Neural progenitor cell (in vitro differentiated cells): ENCODE measurements at regions not wholly inside any gene's neighbourhood (a gene's known extent, or its start where the extent isn't known, plus 50 kb on each side); places are given as distances from the start of the nearest gene placed in this dataset.

Experiments
- DNase-seq: peaks from one replicate; pipeline ENCODE4 v3.0.0-alpha.2; 2016; ENCODE audit warnings: low spot score
- H2AFZ ChIP-seq: fragments of 200-600 bp; sonication (generic); replicated peaks from 2 replicates; pipeline ENCODE4 v1.6.1; 2016; ENCODE audit warnings: antibody characterized with exemption
- H3F3A ChIP-seq: fragments of 200-600 bp; sonication (generic); 2 replicates; pipeline ENCODE4 v1.6.1; 2016; ENCODE audit warnings: antibody characterized with exemption, low read depth
- H3K27ac ChIP-seq: fragments of 200-600 bp; sonication (generic); 2 replicates; pipeline ENCODE4 v1.5.1; 2016; ENCODE audit warnings: mild to moderate bottlenecking
- H3K27me3 ChIP-seq: fragments of 200-600 bp; sonication (generic); 2 replicates; pipeline ENCODE4 v1.6.1; 2016; ENCODE audit warnings: mild to moderate bottlenecking, moderate library complexity
- H3K36me3 ChIP-seq: fragments of 200-600 bp; sonication (generic); 2 replicates; pipeline ENCODE4 v1.5.1; 2016
- H3K4me1 ChIP-seq: fragments of 200-600 bp; sonication (generic); 2 replicates; pipeline ENCODE4 v1.6.1; 2016; ENCODE audit warnings: mixed run types
- H3K4me2 ChIP-seq: fragments of 200-600 bp; sonication (generic); 2 replicates; pipeline ENCODE4 v1.6.1; 2016
- H3K4me3 ChIP-seq: fragments of 200-600 bp; sonication (generic); 2 replicates; pipeline ENCODE4 v1.5.1; 2016
- H3K79me2 ChIP-seq: fragments of 200-600 bp; sonication (generic); 2 replicates; pipeline ENCODE4 v1.6.1; 2016; ENCODE audit warnings: low read depth
- H3K9ac ChIP-seq: fragments of 200-600 bp; sonication (generic); 2 replicates; pipeline ENCODE4 v1.6.1; 2016
- H3K9me3 ChIP-seq: fragments of 200-600 bp; sonication (generic); 2 replicates; pipeline ENCODE4 v1.5.1; 2016; ENCODE audit warnings: low read depth
- H4K20me1 ChIP-seq: fragments of 200-600 bp; sonication (generic); 2 replicates; pipeline ENCODE4 v1.6.1; 2016; ENCODE audit warnings: low read depth
- H3K27ac Mint-ChIP-seq: 3 replicates; pipeline ENCODE4 v1.8.0; 2021; ENCODE audit warnings: mixed read lengths
- H3K27me3 Mint-ChIP-seq: 2 replicates; pipeline ENCODE4 v1.8.0; 2022; ENCODE audit warnings: low read depth, mild to moderate bottlenecking, inconsistent platforms, moderate library complexity, mixed read lengths; ENCODE audit not compliant: insufficient read depth
- H3K36me3 Mint-ChIP-seq: 3 replicates; pipeline ENCODE4 v1.8.0; 2021; ENCODE audit warnings: mixed read lengths
- H3K4me1 Mint-ChIP-seq: 3 replicates; pipeline ENCODE4 v1.8.0; 2021; ENCODE audit warnings: mixed read lengths
- H3K4me3 Mint-ChIP-seq: 3 replicates; pipeline ENCODE4 v1.8.0; 2021; ENCODE audit warnings: mild to moderate bottlenecking, moderate library complexity, mixed read lengths
- H3K9me3 Mint-ChIP-seq: 3 replicates; pipeline ENCODE4 v1.8.0; 2020; ENCODE audit warnings: mixed read lengths
- CTCF ChIP-seq: fragments of 200-600 bp; sonication (generic); IDR thresholded peaks from 2 replicates; pipeline ENCODE4 v1.5.1; 2017; ENCODE audit warnings: antibody characterized with exemption, mild to moderate bottlenecking
- EZH2 ChIP-seq: fragments of 200-600 bp; sonication (generic); IDR thresholded peaks from 2 replicates; pipeline ENCODE4 v1.6.1; 2017; ENCODE audit warnings: antibody characterized with exemption, mild to moderate bottlenecking, moderate library complexity
- EZH2phosphoT487 ChIP-seq: fragments of 200-600 bp; sonication (generic); IDR thresholded peaks from 2 replicates; pipeline ENCODE4 v1.6.1; 2017; ENCODE audit warnings: antibody characterized with exemption

GRCh38 chr1:17933971-17934370 lies 173.6 kb upstream of the IGSF21 start:
- Histone ChIP-seq H3K27ac (no peak overlapping the region), H3K4me3 (no peak overlapping the region), H3K4me1 (no peaks in the 10 kb centered on the region), H2AFZ (no peak overlapping the region), H3K9ac (no peak overlapping the region), H4K20me1 (no peaks in the 10 kb centered on the region), H3K27me3 (peaks cover 6% of the 10 kb centered on the region), H3K36me3 (no peaks in the 10 kb centered on the region), H3K79me2 (no peaks in the 10 kb centered on the region), H3K9me3 (no peaks in the 10 kb centered on the region), H3F3A (no peaks in the 10 kb centered on the region), H3K4me2 (no peak overlapping the region)
- no peaks in the 10 kb centered on the region for H3K36me3 Mint-ChIP-seq
- H3K27me3 Mint-ChIP-seq: peaks cover 7% of the 10 kb centered on the region
- no peaks in the 10 kb centered on the region for H3K9me3 Mint-ChIP-seq
- no peak for DNase-seq
- H3K4me1 Mint-ChIP-seq: no peaks in the 10 kb centered on the region
- H3K27ac Mint-ChIP-seq: no peak overlapping the region
- no peak for TF ChIP-seq EZH2phosphoT487
- no peak for TF ChIP-seq EZH2
- TF ChIP-seq CTCF: no peak
- no peak overlapping the region for H3K4me3 Mint-ChIP-seq

GRCh38 chr1:17935230-17935629 lies 172.4 kb upstream of the IGSF21 start:
- H2AFZ ChIP-seq: no peak overlapping the region
- no peak overlapping the region for H3K4me3 ChIP-seq
- Mint-ChIP-seq H3K27me3 (peaks cover 5% of the 10 kb centered on the region), H3K4me1 (no peaks in the 10 kb centered on the region), H3K27ac (no peak overlapping the region), H3K4me3 (no peak overlapping the region), H3K9me3 (no peaks in the 10 kb centered on the region), H3K36me3 (no peaks in the 10 kb centered on the region)
- peaks cover 6% of the 10 kb centered on the region for H3K27me3 ChIP-seq
- no peak overlapping the region for H3K9ac ChIP-seq
- DNase-seq: no peak
- no peaks in the 10 kb centered on the region for H3F3A ChIP-seq
- no peak overlapping the region for H3K27ac ChIP-seq
- no peak overlapping the region for H3K4me2 ChIP-seq
- H3K4me1 ChIP-seq: no peaks in the 10 kb centered on the region
- H3K79me2 ChIP-seq: no peaks in the 10 kb centered on the region
- H4K20me1 ChIP-seq: no peaks in the 10 kb centered on the region
- no peak for TF ChIP-seq EZH2phosphoT487
- TF ChIP-seq CTCF: no peak
- TF ChIP-seq EZH2: no peak
- H3K9me3 ChIP-seq: no peaks in the 10 kb centered on the region
- no peaks in the 10 kb centered on the region for H3K36me3 ChIP-seq

- Histone ChIP-seq H3K9ac (no peak overlapping the region), H3K27ac (no peak overlapping the region), H4K20me1 (no peaks in the 10 kb centered on the region), H3K36me3 (no peaks in the 10 kb centered on the region), H3K27me3 (peaks cover 6% of the 10 kb centered on the region), H3K4me2 (no peak overlapping the region), H3F3A (no peaks in the 10 kb centered on the region), H3K79me2 (no peaks in the 10 kb centered on the region), H3K9me3 (no peaks in the 10 kb centered on the region), H2AFZ (no peak overlapping the region), H3K4me1 (no peaks in the 10 kb centered on the region), H3K4me3 (no peak overlapping the region)
- Mint-ChIP-seq H3K36me3 (no peaks in the 10 kb centered on the region), H3K27ac (no peak overlapping the region), H3K4me3 (no peak overlapping the region), H3K27me3 (peaks cover 4% of the 10 kb centered on the region), H3K4me1 (peaks cover 2% of the 10 kb centered on the region), H3K9me3 (no peaks in the 10 kb centered on the region)
- no peak for TF ChIP-seq EZH2phosphoT487
- no peak for TF ChIP-seq CTCF
- no peak for TF ChIP-seq EZH2
- DNase-seq: no peak
These were observed 166.0 kb upstream of the IGSF21 start for GRCh38 chr1:17941431-17942189.
